HT1080 (cell line): ENCODE measurements at regions not wholly inside any gene's neighbourhood (a gene's known extent, or its start where the extent isn't known, plus 50 kb on each side); places are given as distances from the start of the nearest gene placed in this dataset.

Experiments used
- DNase-seq: peaks from one replicate; pipeline ENCODE4 v3.0.0-alpha.2; 2015; ENCODE audit warnings: low read depth

- peak; percentile 60 for DNase-seq
Measured at GRCh38 chr7:41878309-41879295, 175.7 kb upstream of the INHBA start.

GRCh38 chr7:41877118-41877517 is 174.2 kb upstream of the INHBA start:
- DNase-seq: no peak

- DNase-seq: no peak
Measured at GRCh38 chr7:41875513-41875912, 172.6 kb upstream of the INHBA start.

- DNase-seq: no peak
Measured at GRCh38 chr7:41874201-41874785, 171.4 kb upstream of the INHBA start.

GRCh38 chr7:41873741-41874140 is 170.9 kb upstream of the INHBA start:
- no peak for DNase-seq

GRCh38 chr7:41872966-41873365 is 170.1 kb upstream of the INHBA start:
- no peak for DNase-seq

GRCh38 chr7:41870461-41871138 is 167.7 kb upstream of the INHBA start:
- no peak for DNase-seq

GRCh38 chr7:41869997-41870396 is 167.1 kb upstream of the INHBA start:
- no peak for DNase-seq

- DNase-seq: no peak
Measured at GRCh38 chr7:41869596-41869995, 166.7 kb upstream of the INHBA start.

- DNase-seq: peak; percentile 65
Measured at GRCh38 chr7:41869091-41869490, 166.2 kb upstream of the INHBA start.

GRCh38 chr7:41867639-41868280 is 164.9 kb upstream of the INHBA start:
- no peak for DNase-seq

- no peak for DNase-seq
Measured at GRCh38 chr7:41862261-41862660, 159.4 kb upstream of the INHBA start.

- DNase-seq: no peak
Measured at GRCh38 chr7:41861642-41862041, 158.8 kb upstream of the INHBA start.

- DNase-seq: no peak
Measured at GRCh38 chr7:41858201-41858600, 155.3 kb upstream of the INHBA start.

- peak; percentile 71 for DNase-seq
Measured at GRCh38 chr7:41855798-41856197, 152.9 kb upstream of the INHBA start.

- no peak for DNase-seq
Measured at GRCh38 chr7:41847606-41848005, 144.7 kb upstream of the INHBA start.

- no peak for DNase-seq
Measured at GRCh38 chr7:41847151-41847550, 144.3 kb upstream of the INHBA start.

GRCh38 chr7:41842956-41843355 is 140.1 kb upstream of the INHBA start:
- no peak for DNase-seq

- no peak for DNase-seq
Measured at GRCh38 chr7:41837916-41838315, 135.0 kb upstream of the INHBA start.

GRCh38 chr7:41835976-41836530 is 133.2 kb upstream of the INHBA start:
- no peak for DNase-seq
